SK-N-SH (cell line): ENCODE measurements at regions not wholly inside any gene's neighbourhood (a gene's known extent, or its start where the extent isn't known, plus 50 kb on each side); places are given as distances from the start of the nearest gene placed in this dataset.

Experiments used
- CTCF ChIA-PET: fragments of 300-600, 350-600 bp; formaldehyde crosslinking; extraction: SDS; loops from one replicate; lab custom pipeline; 2021; lab: Yijun Ruan, JAX
- POLR2A ChIA-PET: fragments of 350-600 bp; sonication (Branson Sonifier 250); formaldehyde crosslinking; extraction: SDS; loops from one replicate; lab custom pipeline; 2020; ENCODE audit warnings: antibody characterized with exemption, inconsistent platforms; lab: Yijun Ruan, JAX
- DNase-seq: peaks from one replicate; pipeline ENCODE4 v3.0.0; 2012
- H2AFZ ChIP-seq: fragments of 200-600 bp; sonication (generic); 2 replicates; pipeline ENCODE4 v1.8.1; 2016; ENCODE audit warnings: antibody characterized with exemption, mild to moderate bottlenecking, low read depth
- H3F3A ChIP-seq: fragments of 200-600 bp; sonication (generic); replicated peaks from 2 replicates; pipeline ENCODE3; 2016; ENCODE audit warnings: antibody characterized with exemption, mild to moderate bottlenecking; ENCODE audit not compliant: insufficient read depth
- H3K27ac ChIP-seq, 2 experiments: fragments of 200-500 bp in 1 of 2; fragments of 200-600 bp in 1 of 2; sonication (Bioruptor generic) in 1 of 2; sonication (generic), shearing (Covaris generic) in 1 of 2; 2 replicates each; pipeline versions ENCODE4 v1.5.1 to v1.6.1; 2014 to 2016; ENCODE audit warnings: low read depth in 2 of 2, inconsistent platforms in 1 of 2, low read length in 1 of 2, mild to moderate bottlenecking in 1 of 2, mixed read lengths in 1 of 2
- H3K27me3 ChIP-seq: fragments of 200-600 bp; sonication (generic), shearing (Covaris generic); 2 replicates; pipeline ENCODE4 v1.6.1; 2016; ENCODE audit warnings: mixed run types; ENCODE audit not compliant: insufficient read depth
- H3K36me3 ChIP-seq, 2 experiments: fragments of 200-500 bp in 1 of 2; fragments of 200-600 bp in 1 of 2; sonication (Bioruptor generic) in 1 of 2; sonication (generic) in 1 of 2; replicated peaks in 1 of 2; 2 replicates each; pipeline versions ENCODE3 to v1.5.1; 2014 to 2016; ENCODE audit warnings: low read length in 1 of 2, mild to moderate bottlenecking in 1 of 2; ENCODE audit not compliant: insufficient read depth in 2 of 2, control insufficient read depth in 1 of 2
- H3K4me1 ChIP-seq, 2 experiments: fragments of 200-500 bp in 1 of 2; fragments of 200-600 bp in 1 of 2; sonication (Bioruptor generic) in 1 of 2; sonication (generic), shearing (Covaris generic) in 1 of 2; 2 replicates each; pipeline versions ENCODE4 v1.5.1 to v1.6.1; 2014 to 2016; ENCODE audit warnings: low read depth in 1 of 2, low read length in 1 of 2, mixed run types in 1 of 2; ENCODE audit not compliant: insufficient read depth in 2 of 2, control insufficient read depth in 1 of 2
- H3K4me2 ChIP-seq: fragments of 200-600 bp; sonication (generic), shearing (Covaris generic); 2 replicates; pipeline ENCODE4 v1.6.1; 2017; ENCODE audit warnings: mixed run types
- H3K4me3 ChIP-seq, 2 experiments: fragments of 200-500 bp in 1 of 2; fragments of 200-600 bp in 1 of 2; sonication (Bioruptor generic) in 1 of 2; sonication (generic), shearing (Covaris generic) in 1 of 2; 2 replicates each; pipeline versions ENCODE4 v1.5.1 to v1.8.1; 2014 to 2016; ENCODE audit warnings: low read depth in 2 of 2, inconsistent platforms in 1 of 2, low read length in 1 of 2, mild to moderate bottlenecking in 1 of 2, mixed read lengths in 1 of 2, moderate library complexity in 1 of 2
- H3K79me2 ChIP-seq: fragments of 200-600 bp; sonication (generic); 2 replicates; pipeline ENCODE4 v1.8.1; 2017; ENCODE audit warnings: mild to moderate bottlenecking; ENCODE audit not compliant: insufficient read depth
- H3K9ac ChIP-seq: fragments of 200-600 bp; sonication (generic); 2 replicates; pipeline ENCODE4 v1.6.1; 2017; ENCODE audit warnings: mixed run types
- H3K9me2 ChIP-seq: fragments of 200-600 bp; sonication (generic); 2 replicates; pipeline ENCODE4 v1.6.1; 2017; ENCODE audit warnings: mixed run types
- H3K9me3 ChIP-seq: fragments of 200-600 bp; sonication (generic); 2 replicates; pipeline ENCODE4 v1.6.1; 2017; ENCODE audit warnings: mixed run types, mild to moderate bottlenecking, moderate library complexity
- H4K20me1 ChIP-seq: fragments of 200-600 bp; sonication (generic); 2 replicates; pipeline ENCODE4 v1.6.1; 2017; ENCODE audit warnings: mild to moderate bottlenecking, mixed run types; ENCODE audit not compliant: insufficient read depth
- CHD2 ChIP-seq: fragments of 150-350 bp; IDR thresholded peaks from 2 replicates; pipeline ENCODE4 v1.6.1; 2018; ENCODE audit warnings: low read length; ENCODE audit not compliant: partially characterized antibody
- ELF1 ChIP-seq: IDR thresholded peaks from 2 replicates; pipeline ENCODE4 v1.4.0; 2012
- EZH2phosphoT487 ChIP-seq: fragments of 200-600 bp; sonication (generic); IDR thresholded peaks from 2 replicates; pipeline ENCODE4 v1.6.1; 2017; ENCODE audit warnings: low read depth, mixed run types, mild to moderate bottlenecking, antibody characterized with exemption, moderate library complexity, borderline replicate concordance
- FOSL2 ChIP-seq: IDR thresholded peaks from 2 replicates; pipeline ENCODE4 v1.4.0; 2012; ENCODE audit warnings: low read depth, mild to moderate bottlenecking, moderate library complexity, borderline replicate concordance
- FOXJ3 ChIP-seq: sonication (generic); formaldehyde crosslinking; IDR thresholded peaks from 2 replicates; pipeline ENCODE4 v1.5.1; 2020; ENCODE audit warnings: mild to moderate bottlenecking, missing genetic modification reagents
- FOXM1 ChIP-seq: IDR thresholded peaks from 2 replicates; pipeline ENCODE4 v1.4.0; 2012; ENCODE audit warnings: low read depth, mild to moderate bottlenecking
- NRF1 ChIP-seq: IDR thresholded peaks from 2 replicates; pipeline ENCODE4 v1.6.1; 2012; ENCODE audit warnings: low read depth, mild to moderate bottlenecking, low read length
- RAD21 ChIP-seq: IDR thresholded peaks from 2 replicates; pipeline ENCODE4 v1.6.1; 2012; ENCODE audit warnings: mild to moderate bottlenecking, low read length
- RCOR1 ChIP-seq: fragments of 150-350 bp; IDR thresholded peaks from 2 replicates; pipeline ENCODE4 v1.6.1; 2017; ENCODE audit warnings: antibody characterized with exemption, low read length
- RFX5 ChIP-seq: IDR thresholded peaks from 2 replicates; pipeline ENCODE4 v1.6.1; 2012; ENCODE audit warnings: mild to moderate bottlenecking, improper control_type of control experiment, low read length
- RXRA ChIP-seq: IDR thresholded peaks from 2 replicates; pipeline ENCODE4 v1.4.0; 2012; ENCODE audit warnings: low read depth, mild to moderate bottlenecking, borderline replicate concordance
- SMC3 ChIP-seq: IDR thresholded peaks from 2 replicates; pipeline ENCODE4 v1.6.1; 2012; ENCODE audit warnings: low read depth, low read length, improper control_type of control experiment
- TAF1 ChIP-seq: IDR thresholded peaks from 2 replicates; pipeline ENCODE4 v1.6.1; 2012; ENCODE audit warnings: low read depth, mild to moderate bottlenecking, low read length, moderate library complexity, borderline replicate concordance
- TEAD4 ChIP-seq: IDR thresholded peaks from 2 replicates; pipeline ENCODE4 v1.4.0; 2012; ENCODE audit warnings: mild to moderate bottlenecking, borderline replicate concordance; ENCODE audit not compliant: insufficient read depth
- YY1 ChIP-seq: IDR thresholded peaks from 2 replicates; pipeline ENCODE4 v1.4.0; 2012; ENCODE audit warnings: low read depth, mild to moderate bottlenecking
- WGBS: methylation state at CpG from one replicate; pipeline ENCODE4 v1.1.6; 2017; ENCODE audit warnings: low lambda C conversion rate; 5-methylcytosine and 5-hydroxymethylcytosine counted together
- TF ChIP-seq, protein P1 (sequence below): IDR thresholded peaks from 2 replicates; pipeline ENCODE4 v1.4.0; 2012; ENCODE audit warnings: low read depth, borderline replicate concordance
- TF ChIP-seq, protein P2 (sequence below): fragments of 150-350 bp; IDR thresholded peaks from 2 replicates; pipeline ENCODE4 v1.6.1; 2016; ENCODE audit warnings: mild to moderate bottlenecking, low read depth, low read length
- TF ChIP-seq, protein P3 (sequence below): IDR thresholded peaks from 2 replicates; pipeline ENCODE4 v1.4.0; 2012; ENCODE audit warnings: low read depth
- TF ChIP-seq, protein P4 (sequence below): IDR thresholded peaks from 2 replicates; pipeline ENCODE4 v1.4.0; 2012; ENCODE audit warnings: low read depth, borderline replicate concordance
- TF ChIP-seq, protein P5 (sequence below): fragments of 200-600 bp; sonication (generic); IDR thresholded peaks from 2 replicates; pipeline ENCODE4 v1.6.1; 2017; ENCODE audit warnings: antibody characterized with exemption, mild to moderate bottlenecking, moderate library complexity

DNA sequence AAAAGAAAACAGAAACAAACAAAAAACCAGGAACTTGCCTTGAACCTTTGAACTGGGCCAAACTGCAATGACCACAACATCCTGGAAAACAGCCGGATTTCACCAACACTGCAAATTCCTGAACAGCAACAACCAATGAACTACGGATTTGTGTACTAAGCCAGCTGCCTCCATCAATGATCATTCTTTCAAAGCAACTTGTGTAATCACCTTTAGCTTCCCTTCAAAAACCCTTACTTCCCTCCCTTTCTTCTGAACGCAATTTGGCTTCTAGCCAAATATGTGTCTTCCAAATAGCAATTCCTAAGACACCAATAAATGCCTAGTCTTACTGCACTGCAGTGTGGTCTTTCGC is 98.5 kb upstream of the FAM47C start:
- no peaks in the 10 kb centered on the region for H3K36me3 ChIP-seq
- 6% methylated on average over 4 of the region's 4 CpGs for WGBS
- H3K4me3 ChIP-seq, result no peak overlapping the region
- no peaks in the 10 kb centered on the region for H3K9me2 ChIP-seq
- H4K20me1 ChIP-seq, result no peaks in the 10 kb centered on the region
- no peak for TF ChIP-seq RAD21
- TF ChIP-seq EZH2phosphoT487, result no peak
- TF ChIP-seq NRF1, result no peak
- no peak for TF ChIP-seq CHD2
- TF ChIP-seq RFX5, result no peak
- no peak for TF ChIP-seq TEAD4
- TF ChIP-seq, protein P1, sequence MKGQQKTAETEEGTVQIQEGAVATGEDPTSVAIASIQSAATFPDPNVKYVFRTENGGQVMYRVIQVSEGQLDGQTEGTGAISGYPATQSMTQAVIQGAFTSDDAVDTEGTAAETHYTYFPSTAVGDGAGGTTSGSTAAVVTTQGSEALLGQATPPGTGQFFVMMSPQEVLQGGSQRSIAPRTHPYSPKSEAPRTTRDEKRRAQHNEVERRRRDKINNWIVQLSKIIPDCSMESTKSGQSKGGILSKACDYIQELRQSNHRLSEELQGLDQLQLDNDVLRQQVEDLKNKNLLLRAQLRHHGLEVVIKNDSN, result no peak
- TF ChIP-seq, protein P2, sequence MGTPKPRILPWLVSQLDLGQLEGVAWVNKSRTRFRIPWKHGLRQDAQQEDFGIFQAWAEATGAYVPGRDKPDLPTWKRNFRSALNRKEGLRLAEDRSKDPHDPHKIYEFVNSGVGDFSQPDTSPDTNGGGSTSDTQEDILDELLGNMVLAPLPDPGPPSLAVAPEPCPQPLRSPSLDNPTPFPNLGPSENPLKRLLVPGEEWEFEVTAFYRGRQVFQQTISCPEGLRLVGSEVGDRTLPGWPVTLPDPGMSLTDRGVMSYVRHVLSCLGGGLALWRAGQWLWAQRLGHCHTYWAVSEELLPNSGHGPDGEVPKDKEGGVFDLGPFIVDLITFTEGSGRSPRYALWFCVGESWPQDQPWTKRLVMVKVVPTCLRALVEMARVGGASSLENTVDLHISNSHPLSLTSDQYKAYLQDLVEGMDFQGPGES, result no peak
- TF ChIP-seq RXRA, result no peak
- TF ChIP-seq, protein P3, sequence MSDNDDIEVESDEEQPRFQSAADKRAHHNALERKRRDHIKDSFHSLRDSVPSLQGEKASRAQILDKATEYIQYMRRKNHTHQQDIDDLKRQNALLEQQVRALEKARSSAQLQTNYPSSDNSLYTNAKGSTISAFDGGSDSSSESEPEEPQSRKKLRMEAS, result no peak
- TF ChIP-seq, protein P4, sequence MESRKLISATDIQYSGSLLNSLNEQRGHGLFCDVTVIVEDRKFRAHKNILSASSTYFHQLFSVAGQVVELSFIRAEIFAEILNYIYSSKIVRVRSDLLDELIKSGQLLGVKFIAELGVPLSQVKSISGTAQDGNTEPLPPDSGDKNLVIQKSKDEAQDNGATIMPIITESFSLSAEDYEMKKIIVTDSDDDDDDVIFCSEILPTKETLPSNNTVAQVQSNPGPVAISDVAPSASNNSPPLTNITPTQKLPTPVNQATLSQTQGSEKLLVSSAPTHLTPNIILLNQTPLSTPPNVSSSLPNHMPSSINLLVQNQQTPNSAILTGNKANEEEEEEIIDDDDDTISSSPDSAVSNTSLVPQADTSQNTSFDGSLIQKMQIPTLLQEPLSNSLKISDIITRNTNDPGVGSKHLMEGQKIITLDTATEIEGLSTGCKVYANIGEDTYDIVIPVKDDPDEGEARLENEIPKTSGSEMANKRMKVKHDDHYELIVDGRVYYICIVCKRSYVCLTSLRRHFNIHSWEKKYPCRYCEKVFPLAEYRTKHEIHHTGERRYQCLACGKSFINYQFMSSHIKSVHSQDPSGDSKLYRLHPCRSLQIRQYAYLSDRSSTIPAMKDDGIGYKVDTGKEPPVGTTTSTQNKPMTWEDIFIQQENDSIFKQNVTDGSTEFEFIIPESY, result no peak
- ChIA-PET POLR2A (no interaction called here), CTCF (interaction anchor here (1.0 to 2.2 kb wide), 4 partner anchors 9 to 29 kb away, joined by 3 to 6 read pairs (median 4); no protein-coding TSS in a partner anchor)
- no peaks in the 10 kb centered on the region for H3K9me3 ChIP-seq
- no peak overlapping the region for H2AFZ ChIP-seq
- H3K79me2 ChIP-seq, result no peaks in the 10 kb centered on the region
- H3K4me2 ChIP-seq, result no peak overlapping the region
- H3K9ac ChIP-seq, result no peak overlapping the region
- H3K4me1 ChIP-seq, result no peaks in the 10 kb centered on the region
- no peaks in the 10 kb centered on the region for H3K27me3 ChIP-seq
- no peak overlapping the region for H3K27ac ChIP-seq
- no peaks in the 10 kb centered on the region for H3F3A ChIP-seq
- DNase-seq, result no peak

DNA sequence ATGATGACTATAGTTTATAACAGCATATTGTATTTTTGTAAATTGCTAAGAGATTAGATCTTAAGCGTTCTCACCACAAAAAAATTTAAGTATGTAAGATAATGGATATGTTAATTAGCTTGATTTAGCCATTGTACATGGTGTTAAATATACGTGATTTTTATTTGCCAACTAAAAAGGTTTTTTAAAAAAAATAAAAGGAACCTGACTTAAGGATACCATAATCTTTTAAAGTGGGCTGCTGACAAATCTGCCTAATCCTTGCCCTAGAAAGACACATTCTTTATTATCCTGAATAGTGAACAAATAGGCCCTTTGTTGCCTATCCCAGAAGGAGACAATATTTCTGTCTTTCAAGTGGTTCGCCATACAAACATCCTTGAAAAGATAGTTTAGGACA is 94.6 kb upstream of the FAM47C start:
- DNase-seq, result no peak
- ChIA-PET POLR2A (no interaction called here), CTCF (no interaction called here)
- no peaks in the 10 kb centered on the region for H3K9me3 ChIP-seq
- no peaks in the 10 kb centered on the region for H3K79me2 ChIP-seq
- no peak overlapping the region for H3K27ac ChIP-seq
- WGBS, result 3% methylated on average over 3 of the region's 3 CpGs
- no peaks in the 10 kb centered on the region for H3K36me3 ChIP-seq
- H4K20me1 ChIP-seq, result no peaks in the 10 kb centered on the region
- H3K9ac ChIP-seq, result no peak overlapping the region
- no peaks in the 10 kb centered on the region for H3K27me3 ChIP-seq
- H3F3A ChIP-seq, result no peaks in the 10 kb centered on the region
- no peak overlapping the region for H2AFZ ChIP-seq
- H3K4me2 ChIP-seq, result no peak overlapping the region
- TF ChIP-seq YY1, result no peak
- TF ChIP-seq TAF1, result no peak
- TF ChIP-seq EZH2phosphoT487, result no peak
- no peak for TF ChIP-seq FOXJ3
- TF ChIP-seq FOXM1, result no peak
- TF ChIP-seq RCOR1, result no peak
- no peak for TF ChIP-seq ELF1
- TF ChIP-seq FOSL2, result no peak
- no peak for TF ChIP-seq RAD21
- no peak for TF ChIP-seq SMC3
- TF ChIP-seq, protein P5, sequence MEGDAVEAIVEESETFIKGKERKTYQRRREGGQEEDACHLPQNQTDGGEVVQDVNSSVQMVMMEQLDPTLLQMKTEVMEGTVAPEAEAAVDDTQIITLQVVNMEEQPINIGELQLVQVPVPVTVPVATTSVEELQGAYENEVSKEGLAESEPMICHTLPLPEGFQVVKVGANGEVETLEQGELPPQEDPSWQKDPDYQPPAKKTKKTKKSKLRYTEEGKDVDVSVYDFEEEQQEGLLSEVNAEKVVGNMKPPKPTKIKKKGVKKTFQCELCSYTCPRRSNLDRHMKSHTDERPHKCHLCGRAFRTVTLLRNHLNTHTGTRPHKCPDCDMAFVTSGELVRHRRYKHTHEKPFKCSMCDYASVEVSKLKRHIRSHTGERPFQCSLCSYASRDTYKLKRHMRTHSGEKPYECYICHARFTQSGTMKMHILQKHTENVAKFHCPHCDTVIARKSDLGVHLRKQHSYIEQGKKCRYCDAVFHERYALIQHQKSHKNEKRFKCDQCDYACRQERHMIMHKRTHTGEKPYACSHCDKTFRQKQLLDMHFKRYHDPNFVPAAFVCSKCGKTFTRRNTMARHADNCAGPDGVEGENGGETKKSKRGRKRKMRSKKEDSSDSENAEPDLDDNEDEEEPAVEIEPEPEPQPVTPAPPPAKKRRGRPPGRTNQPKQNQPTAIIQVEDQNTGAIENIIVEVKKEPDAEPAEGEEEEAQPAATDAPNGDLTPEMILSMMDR, result no peak
- H3K4me3 ChIP-seq, result no peak overlapping the region
- no peaks in the 10 kb centered on the region for H3K4me1 ChIP-seq
- H3K9me2 ChIP-seq, result no peaks in the 10 kb centered on the region
